WTC11 (cell line): ENCODE measurements at regions not wholly inside any gene's neighbourhood (a gene's known extent, or its start where the extent isn't known, plus 50 kb on each side); places are given as distances from the start of the nearest gene placed in this dataset.

Experiments used
- FOXP1 ChIP-seq: sonication (generic); formaldehyde crosslinking; IDR thresholded peaks from 2 replicates; pipeline ENCODE4 v1.8.0; 2022; ENCODE audit warnings: missing genetic modification reagents, mild to moderate bottlenecking, moderate library complexity, borderline replicate concordance
- HMGXB4 ChIP-seq: sonication (generic); formaldehyde crosslinking; IDR thresholded peaks from 2 replicates; pipeline ENCODE4 v1.8.1; 2023; ENCODE audit warnings: mild to moderate bottlenecking, moderate library complexity, missing genetic modification reagents
- TCF7 ChIP-seq: sonication (generic); formaldehyde crosslinking; IDR thresholded peaks from 2 replicates; pipeline ENCODE4 v1.8.0; 2022; ENCODE audit warnings: mild to moderate bottlenecking, low read depth, missing genetic modification reagents, moderate library complexity
- TF ChIP-seq, protein P1 (sequence below): fragments of 200-600 bp; IDR thresholded peaks from 2 replicates; pipeline ENCODE4 v1.8.0; 2022; ENCODE audit warnings: antibody characterized with exemption

DNA sequence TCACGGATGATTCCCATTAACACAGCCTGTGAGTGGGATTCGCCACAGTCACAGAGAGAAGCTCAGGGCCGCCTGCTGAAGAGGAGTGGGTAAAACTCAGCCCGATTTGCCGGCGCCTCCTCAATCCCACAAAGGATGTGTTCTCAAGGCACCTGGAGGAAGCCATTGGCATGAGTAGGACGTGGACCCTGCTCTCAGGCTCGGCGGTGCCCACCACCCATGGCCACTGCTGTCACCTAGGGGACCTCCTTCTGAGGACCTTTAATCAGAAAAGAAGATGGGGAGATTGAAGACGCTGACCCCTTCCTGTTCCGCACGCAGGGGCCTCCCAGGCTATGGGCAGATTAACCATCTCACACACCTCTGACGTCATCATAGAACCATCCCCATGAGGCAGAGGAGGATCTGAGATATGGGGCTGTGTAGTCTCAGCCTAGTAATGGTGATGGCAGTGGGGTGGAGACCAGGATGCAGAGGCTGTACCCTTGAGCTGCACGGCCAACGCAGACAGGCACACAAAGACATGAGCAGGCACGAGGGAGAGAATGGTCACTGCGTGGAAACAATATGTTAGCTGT is 571.8 kb downstream of the BRD1 start:
- TF ChIP-seq HMGXB4, result no peak
- TF ChIP-seq, protein P1, sequence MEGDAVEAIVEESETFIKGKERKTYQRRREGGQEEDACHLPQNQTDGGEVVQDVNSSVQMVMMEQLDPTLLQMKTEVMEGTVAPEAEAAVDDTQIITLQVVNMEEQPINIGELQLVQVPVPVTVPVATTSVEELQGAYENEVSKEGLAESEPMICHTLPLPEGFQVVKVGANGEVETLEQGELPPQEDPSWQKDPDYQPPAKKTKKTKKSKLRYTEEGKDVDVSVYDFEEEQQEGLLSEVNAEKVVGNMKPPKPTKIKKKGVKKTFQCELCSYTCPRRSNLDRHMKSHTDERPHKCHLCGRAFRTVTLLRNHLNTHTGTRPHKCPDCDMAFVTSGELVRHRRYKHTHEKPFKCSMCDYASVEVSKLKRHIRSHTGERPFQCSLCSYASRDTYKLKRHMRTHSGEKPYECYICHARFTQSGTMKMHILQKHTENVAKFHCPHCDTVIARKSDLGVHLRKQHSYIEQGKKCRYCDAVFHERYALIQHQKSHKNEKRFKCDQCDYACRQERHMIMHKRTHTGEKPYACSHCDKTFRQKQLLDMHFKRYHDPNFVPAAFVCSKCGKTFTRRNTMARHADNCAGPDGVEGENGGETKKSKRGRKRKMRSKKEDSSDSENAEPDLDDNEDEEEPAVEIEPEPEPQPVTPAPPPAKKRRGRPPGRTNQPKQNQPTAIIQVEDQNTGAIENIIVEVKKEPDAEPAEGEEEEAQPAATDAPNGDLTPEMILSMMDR, result no peak
- no peak for TF ChIP-seq FOXP1 (CRISPR knock-in tag)
- TF ChIP-seq TCF7 (CRISPR knock-in tag), result no peak
